GM04504 (cell line): ENCODE measurements at regions not wholly inside any gene's neighbourhood (a gene's known extent, or its start where the extent isn't known, plus 50 kb on each side); places are given as distances from the start of the nearest gene placed in this dataset.

ENCODE experiments used
- DNase-seq: peaks from one replicate; pipeline ENCODE4 v3.0.0-alpha.2; 2012; ENCODE audit warnings: low read depth

- DNase-seq = no peak
Measured at GRCh38 chr11:121793291-121793690, 322.7 kb downstream of the BLID start.

GRCh38 chr11:121792185-121792584 is 323.8 kb downstream of the BLID start:
- DNase-seq = no peak

GRCh38 chr11:121790430-121790829 is 325.6 kb downstream of the BLID start:
- no peak for DNase-seq

- no peak for DNase-seq
Measured at GRCh38 chr11:121780971-121781370, 328.2 kb upstream of the SORL1-AS1 start.

- DNase-seq = no peak
Measured at GRCh38 chr11:121777056-121777455, 324.3 kb upstream of the SORL1-AS1 start.

GRCh38 chr11:121775276-121775675 is 322.5 kb upstream of the SORL1-AS1 start:
- DNase-seq = no peak

- no peak for DNase-seq
Measured at GRCh38 chr11:121773076-121773475, 320.3 kb upstream of the SORL1-AS1 start.

GRCh38 chr11:121770939-121771595 is 318.3 kb upstream of the SORL1-AS1 start:
- no peak for DNase-seq

- DNase-seq = no peak
Measured at GRCh38 chr11:121769191-121769590, 316.4 kb upstream of the SORL1-AS1 start.

- no peak for DNase-seq
Measured at GRCh38 chr11:121767433-121767832, 314.7 kb upstream of the SORL1-AS1 start.

- DNase-seq = no peak
Measured at GRCh38 chr11:121766991-121767390, 314.2 kb upstream of the SORL1-AS1 start.

- DNase-seq = no peak
Measured at GRCh38 chr11:121766166-121766565, 313.4 kb upstream of the SORL1-AS1 start.

GRCh38 chr11:121763526-121763925 is 310.8 kb upstream of the SORL1-AS1 start:
- no peak for DNase-seq

GRCh38 chr11:121762820-121763219 is 310.1 kb upstream of the SORL1-AS1 start:
- no peak for DNase-seq

GRCh38 chr11:121761186-121761585 is 308.4 kb upstream of the SORL1-AS1 start:
- DNase-seq = no peak

GRCh38 chr11:121757480-121758125 is 304.8 kb upstream of the SORL1-AS1 start:
- no peak for DNase-seq

GRCh38 chr11:121755906-121756305 is 303.1 kb upstream of the SORL1-AS1 start:
- no peak for DNase-seq

- no peak for DNase-seq
Measured at GRCh38 chr11:121755191-121755590, 302.4 kb upstream of the SORL1-AS1 start.

GRCh38 chr11:121754598-121754997 is 301.8 kb upstream of the SORL1-AS1 start:
- DNase-seq = no peak

GRCh38 chr11:121749691-121750090 is 296.9 kb upstream of the SORL1-AS1 start:
- DNase-seq = no peak

GRCh38 chr11:121748068-121748467 is 295.3 kb upstream of the SORL1-AS1 start:
- DNase-seq = no peak

- no peak for DNase-seq
Measured at GRCh38 chr11:121743285-121743684, 290.5 kb upstream of the SORL1-AS1 start.

GRCh38 chr11:121741761-121742361 is 289.1 kb upstream of the SORL1-AS1 start:
- DNase-seq = no peak
